PC-3 (cell line): ENCODE measurements at regions not wholly inside any gene's neighbourhood (a gene's known extent, or its start where the extent isn't known, plus 50 kb on each side); places are given as distances from the start of the nearest gene placed in this dataset.

Experiments
- EZH2 ChIP-seq: fragments of 300-600 bp; sonication (generic); IDR thresholded peaks from one replicate; pipeline ENCODE4 v1.6.1; 2017; ENCODE audit warnings: antibody characterized with exemption, mild to moderate bottlenecking, low read length; ENCODE audit not compliant: unreplicated experiment
- EZH2phosphoT487 ChIP-seq: fragments of 300-600 bp; sonication (generic); IDR thresholded peaks from 2 replicates; pipeline ENCODE4 v1.6.1; 2018; ENCODE audit warnings: mild to moderate bottlenecking, antibody characterized with exemption, low read length, borderline replicate concordance
- TF ChIP-seq, protein P1 (sequence below): fragments of 300-600 bp; sonication (generic); conservative IDR thresholded peaks from 2 replicates; pipeline ENCODE4 v1.5.1; 2017; ENCODE audit warnings: antibody characterized with exemption, low read depth, mild to moderate bottlenecking, low read length

DNA sequence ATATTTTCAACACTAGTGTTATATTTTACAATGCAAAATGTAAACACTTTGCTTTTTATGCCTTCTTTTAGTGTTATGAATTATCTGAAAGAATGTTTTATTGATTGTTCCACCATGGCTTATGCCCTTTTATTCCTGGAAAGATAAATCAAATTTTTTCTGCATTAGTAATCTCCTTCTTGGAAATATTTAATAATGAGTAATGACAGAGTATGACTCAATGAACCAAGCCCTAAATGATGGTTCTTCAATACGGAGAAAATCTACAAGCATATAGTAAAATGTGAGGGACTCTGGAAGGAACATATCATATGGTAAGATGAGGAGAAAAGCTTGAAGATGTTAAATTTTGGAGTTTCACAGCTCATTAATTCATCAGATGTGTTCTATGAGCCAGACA, 929.6 kb downstream of the C6orf118 start:
- TF ChIP-seq, protein P1, sequence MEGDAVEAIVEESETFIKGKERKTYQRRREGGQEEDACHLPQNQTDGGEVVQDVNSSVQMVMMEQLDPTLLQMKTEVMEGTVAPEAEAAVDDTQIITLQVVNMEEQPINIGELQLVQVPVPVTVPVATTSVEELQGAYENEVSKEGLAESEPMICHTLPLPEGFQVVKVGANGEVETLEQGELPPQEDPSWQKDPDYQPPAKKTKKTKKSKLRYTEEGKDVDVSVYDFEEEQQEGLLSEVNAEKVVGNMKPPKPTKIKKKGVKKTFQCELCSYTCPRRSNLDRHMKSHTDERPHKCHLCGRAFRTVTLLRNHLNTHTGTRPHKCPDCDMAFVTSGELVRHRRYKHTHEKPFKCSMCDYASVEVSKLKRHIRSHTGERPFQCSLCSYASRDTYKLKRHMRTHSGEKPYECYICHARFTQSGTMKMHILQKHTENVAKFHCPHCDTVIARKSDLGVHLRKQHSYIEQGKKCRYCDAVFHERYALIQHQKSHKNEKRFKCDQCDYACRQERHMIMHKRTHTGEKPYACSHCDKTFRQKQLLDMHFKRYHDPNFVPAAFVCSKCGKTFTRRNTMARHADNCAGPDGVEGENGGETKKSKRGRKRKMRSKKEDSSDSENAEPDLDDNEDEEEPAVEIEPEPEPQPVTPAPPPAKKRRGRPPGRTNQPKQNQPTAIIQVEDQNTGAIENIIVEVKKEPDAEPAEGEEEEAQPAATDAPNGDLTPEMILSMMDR: no peak
- TF ChIP-seq EZH2 (no peak), EZH2phosphoT487 (no peak)
